NCI-H2196 (cell line): ENCODE measurements at regions not wholly inside any gene's neighbourhood (a gene's known extent, or its start where the extent isn't known, plus 50 kb on each side); places are given as distances from the start of the nearest gene placed in this dataset.
"Not testable (repeated sequence)": the region's sequence is repeated elsewhere in the genome, so short reads cannot be mapped to it uniquely, and the experiment has no call there.

Experiments used
- DNase-seq: peaks from one replicate; lab custom pipeline; 2025; ENCODE audit not compliant: unreplicated experiment; lab: John Stamatoyannopoulos, UW

DNA sequence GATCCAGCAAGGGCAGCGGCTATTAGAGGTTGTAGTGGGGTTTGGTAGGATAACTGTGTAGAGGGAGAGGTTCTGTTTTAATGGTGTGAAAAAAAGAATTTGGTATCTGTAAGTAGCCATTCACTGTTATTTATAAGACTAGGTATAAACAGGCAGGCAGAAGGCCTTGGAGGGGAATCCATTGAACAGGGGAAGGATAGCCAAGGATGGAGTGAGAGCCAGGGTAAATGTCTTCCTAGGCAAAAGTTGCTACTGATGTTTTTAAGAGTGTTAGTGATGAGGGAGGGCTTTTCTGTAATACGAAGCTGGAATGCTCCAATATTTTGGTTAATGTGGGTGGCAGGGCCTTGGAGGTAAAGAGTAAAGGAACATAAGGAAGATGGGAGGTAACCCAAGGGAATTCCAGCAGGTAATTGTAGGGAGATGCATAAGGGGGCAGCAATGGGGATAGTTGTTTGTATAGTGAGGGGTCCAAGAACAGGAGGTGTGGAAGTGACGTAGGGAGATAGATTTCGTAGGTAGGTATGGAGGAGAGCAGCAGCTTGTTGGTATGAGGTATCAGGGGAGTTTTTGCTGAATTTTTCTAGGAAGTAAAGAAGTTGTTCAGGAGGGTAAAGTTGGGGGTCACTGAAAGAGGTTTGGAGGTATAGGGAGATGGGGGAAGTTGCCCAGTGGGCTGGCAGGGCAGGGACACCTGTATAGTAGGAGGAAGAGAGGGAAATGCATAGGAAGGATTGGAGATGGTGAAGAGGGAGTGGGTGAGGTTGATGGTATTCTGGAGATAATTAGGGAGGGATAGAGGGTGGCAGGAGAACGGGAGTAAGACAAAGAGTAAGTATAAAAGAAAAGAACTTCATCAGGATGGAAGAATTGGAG lies 752.4 kb upstream of the ADGRB3 start:
- no peak for DNase-seq

DNA sequence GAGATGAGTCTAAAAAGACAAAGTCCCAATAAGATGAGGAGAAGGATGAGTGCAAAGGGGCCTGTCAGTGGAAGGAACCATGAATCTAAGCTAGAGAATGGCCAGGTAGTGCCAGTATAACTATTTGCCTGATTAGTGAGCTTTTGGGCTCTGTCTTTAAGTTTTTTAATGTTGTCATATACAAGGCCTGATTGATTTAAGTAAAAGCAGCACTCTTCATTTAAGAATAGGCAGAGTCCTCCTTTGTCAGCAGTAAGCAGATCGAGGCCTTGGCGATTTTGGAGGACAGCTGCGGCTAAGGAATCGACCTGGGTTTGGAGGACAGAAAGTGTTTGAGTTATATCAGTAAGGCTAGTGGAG lies 753.4 kb upstream of the ADGRB3 start:
- DNase-seq: no peak

DNA sequence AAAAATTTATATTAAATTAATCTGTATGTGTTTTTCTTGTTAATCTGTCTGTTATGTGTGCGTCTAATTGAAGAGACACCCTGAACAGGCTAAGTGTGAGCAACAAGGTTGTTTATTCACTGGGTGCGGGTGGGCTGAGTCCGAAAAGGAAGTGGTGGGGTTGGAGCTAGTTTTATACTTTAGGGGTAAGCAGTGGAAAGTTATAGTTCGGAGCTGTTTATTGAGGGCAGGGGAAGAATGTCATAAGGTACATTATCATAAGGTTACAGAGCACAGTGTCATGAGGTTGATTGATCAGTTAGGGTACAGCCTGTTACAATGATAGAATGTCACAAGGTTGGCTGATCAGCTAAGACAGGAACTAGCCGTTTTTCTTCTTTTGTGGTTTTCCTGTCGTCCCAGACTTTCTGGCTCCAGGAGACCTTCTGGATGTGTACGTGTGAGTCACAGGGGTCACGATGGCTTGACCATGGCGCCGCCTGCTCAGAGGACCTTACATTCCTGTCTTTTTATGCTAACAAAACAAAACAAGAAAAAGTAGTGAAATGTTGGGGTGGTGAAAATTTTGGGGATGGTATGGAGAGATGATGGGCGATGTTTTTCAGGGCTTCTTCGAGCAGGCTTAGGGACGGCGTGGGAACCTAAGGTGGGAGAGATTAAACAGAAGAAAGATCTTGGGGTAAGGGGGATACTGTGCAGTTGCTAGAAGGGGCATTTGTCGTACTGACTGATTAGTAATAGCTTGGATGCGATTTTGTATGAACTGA lies 754.0 kb upstream of the ADGRB3 start:
- no peak for DNase-seq

DNA sequence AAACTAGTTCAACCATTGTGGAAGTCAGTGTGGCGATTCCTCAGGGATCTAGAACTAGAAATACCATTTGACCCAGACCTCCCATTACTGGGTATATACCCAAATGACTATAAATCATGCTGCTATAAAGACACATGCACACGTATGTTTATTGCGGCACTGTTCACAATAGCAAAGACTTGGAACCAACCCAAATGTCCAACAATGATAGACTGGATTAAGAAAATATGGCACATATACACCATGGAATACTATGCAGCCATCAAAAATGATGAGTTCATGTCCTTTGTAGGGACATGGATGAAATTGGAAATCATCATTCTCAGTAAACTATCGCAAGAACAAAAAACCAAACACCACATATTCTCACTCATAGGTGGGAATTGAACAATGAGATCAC lies 754.7 kb upstream of the ADGRB3 start:
- not testable (repeated sequence) for DNase-seq

DNA sequence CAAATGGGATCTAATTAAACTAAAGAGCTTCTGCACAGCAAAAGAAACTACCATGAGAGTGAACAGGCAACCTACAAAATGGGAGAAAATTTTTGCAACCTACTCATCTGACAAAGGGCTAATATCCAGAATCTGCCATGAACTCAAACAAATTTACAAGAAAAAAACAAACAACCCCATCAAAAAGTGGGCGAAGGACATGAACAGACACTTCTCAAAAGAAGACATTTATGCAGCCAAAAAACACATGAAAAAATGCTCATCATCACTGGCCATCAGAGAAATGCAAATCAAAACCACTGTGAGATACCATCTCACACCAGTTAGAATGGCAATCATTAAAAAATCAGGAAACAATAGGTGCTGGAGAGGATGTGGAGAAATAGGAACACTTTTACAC lies 755.2 kb upstream of the ADGRB3 start:
- DNase-seq: not testable (repeated sequence)

DNA sequence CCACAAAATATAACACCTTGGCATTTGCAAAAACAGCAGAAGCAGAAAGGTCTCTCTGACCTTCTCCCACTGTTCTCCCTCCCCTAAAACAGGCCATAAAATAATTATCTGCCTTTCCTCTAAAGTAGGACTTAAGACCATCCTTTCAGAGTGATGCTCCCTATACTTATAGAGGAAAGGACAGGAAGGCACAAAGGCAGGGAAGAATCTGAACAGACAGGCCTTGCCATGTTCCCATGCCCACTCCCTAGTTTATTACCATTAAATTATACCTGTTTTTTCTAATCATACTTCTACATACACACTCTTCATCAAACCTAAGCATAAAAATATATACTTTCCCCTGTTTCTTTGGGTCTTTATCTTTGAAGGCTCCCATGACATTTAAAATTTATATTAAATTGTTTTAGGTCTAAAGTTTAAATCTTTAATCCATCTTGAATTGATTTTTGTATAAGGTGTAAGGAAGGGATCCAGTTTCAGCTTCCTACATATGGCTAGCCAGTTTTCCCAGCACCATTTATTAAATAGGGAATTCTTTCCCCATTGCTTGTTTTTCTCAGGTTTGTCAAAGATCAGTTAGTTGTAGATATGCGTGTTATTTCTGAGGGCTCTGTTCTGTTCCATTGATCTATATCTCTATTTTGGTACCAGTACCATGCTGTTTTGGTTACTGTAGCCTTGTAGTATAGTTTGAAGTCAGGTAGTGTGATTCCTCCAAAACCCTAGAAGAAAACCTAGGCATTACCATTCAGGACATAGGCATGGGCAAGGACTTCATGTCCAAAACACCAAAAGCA lies 755.8 kb upstream of the ADGRB3 start:
- not testable (repeated sequence) for DNase-seq

GRCh38 chr6:67878216-67878615 lies 756.9 kb upstream of the ADGRB3 start:
- not testable (repeated sequence) for DNase-seq

DNA sequence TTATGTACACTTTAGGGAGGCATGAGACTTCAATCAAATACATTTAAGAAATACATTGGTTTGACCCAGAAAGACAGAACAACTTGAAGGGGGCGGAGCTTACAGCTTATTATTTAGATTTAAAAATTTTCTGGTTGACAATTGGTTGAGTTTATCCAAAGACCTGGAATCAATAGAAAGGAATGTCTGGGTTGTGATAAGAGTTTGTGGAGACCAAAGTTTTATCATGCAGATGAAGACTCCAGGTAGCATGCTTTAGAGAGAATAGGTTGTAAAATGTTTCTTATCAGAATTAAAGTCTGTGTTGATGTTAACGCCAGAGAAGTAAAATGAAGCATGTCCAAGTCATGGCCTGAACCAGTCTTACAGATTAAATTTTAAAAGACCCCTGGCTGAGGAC lies 757.8 kb upstream of the ADGRB3 start:
- DNase-seq: no peak

GRCh38 chr6:67875877-67876383 lies 759.2 kb upstream of the ADGRB3 start:
- DNase-seq: no peak

GRCh38 chr6:67870321-67870720 lies 764.8 kb upstream of the ADGRB3 start:
- no peak for DNase-seq

DNA sequence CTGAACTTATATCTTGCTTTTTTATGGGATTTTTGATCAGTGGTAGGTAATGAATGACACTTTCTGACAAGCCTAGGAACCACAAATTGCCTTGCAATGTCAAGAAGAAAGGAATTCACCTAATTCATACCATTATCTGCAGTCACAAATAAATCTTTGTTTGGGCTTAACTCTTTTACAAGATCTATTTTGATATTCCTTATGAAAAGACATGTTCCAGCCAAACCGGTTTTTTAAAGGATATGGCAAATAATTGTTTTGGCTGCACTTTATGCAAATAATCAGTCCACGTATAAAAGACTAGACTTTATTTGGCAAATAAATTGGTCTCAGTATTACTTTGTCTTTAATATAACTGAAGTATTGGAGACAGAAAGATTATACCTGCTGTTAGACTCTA lies 771.7 kb upstream of the ADGRB3 start:
- no peak for DNase-seq

DNA sequence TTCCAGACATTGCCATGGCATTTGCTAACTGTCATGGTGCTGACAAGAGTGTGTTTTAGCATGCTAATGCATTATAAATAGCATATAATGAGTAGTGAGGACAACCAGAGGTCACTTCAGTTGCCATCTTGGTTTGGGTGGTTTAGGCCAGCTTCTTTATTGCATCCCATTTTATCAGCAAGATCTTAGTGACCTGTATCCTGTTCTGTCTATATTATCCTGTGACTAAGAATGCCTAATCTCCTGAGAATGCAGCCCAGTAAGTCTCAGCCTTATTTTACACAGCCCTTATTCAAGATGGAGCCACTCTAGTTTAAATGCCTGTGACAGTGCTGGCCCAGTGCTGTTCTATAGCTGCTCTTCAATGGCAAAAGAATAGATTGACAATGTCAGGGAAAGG lies 781.0 kb upstream of the ADGRB3 start:
- DNase-seq: no peak

DNA sequence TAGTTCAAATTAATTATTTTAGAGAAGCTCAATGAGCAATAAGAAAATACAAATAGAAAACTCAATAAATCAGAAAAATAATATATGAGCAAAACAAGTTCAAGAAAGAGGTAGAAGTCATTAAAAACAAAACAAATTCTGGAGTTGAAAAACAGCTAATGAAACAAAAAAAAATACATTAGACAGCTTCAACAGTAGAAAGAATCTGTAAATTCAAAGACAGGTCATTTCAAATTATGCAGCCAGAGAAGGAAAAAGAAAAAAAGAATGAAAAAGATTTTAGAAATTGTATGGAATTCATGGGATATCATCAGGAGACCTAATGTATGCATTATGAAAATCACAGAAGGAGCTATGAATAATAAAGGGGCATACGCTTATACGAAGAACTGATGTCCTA lies 795.3 kb upstream of the ADGRB3 start:
- no peak for DNase-seq

- DNase-seq: no peak
Observed at GRCh38 chr6:67825201-67825895, 809.7 kb upstream of the ADGRB3 start.

DNA sequence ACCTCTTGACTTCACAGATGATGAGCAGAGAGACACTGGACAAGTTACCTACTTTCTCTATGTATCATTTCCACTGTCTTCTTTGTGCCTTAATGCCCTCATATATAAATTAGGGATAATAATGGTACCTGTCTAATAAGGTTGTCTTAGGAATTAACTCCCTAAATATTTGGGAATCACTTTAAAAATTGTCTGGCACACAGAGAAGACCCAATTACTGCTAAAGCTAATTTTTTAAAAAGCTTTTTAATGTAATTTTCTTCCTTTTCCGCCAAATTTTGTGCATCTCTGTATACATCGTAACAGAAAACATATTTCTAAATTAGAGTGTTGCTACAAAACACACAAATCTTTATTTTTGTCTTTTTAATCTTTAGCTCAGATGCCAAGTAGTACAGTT lies 816.8 kb upstream of the ADGRB3 start:
- DNase-seq: no peak

DNA sequence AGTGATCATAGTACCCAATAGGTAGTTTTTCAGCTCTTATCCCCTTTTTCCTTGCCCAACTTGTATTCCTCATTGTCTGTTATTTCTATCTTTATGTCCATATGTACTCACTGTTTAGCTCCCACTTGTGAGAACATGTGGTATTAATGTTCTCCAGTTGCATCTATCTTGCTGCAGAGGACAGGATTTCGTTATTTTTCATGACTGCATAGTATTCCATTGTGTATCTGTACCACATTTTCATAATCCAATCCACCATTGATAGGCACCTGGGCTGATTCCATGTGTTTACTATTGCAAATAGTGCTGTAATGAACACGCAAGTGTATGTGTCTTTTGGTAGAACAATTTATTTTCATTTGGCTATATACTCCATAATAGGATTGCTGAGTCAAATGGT lies 819.5 kb upstream of the ADGRB3 start:
- DNase-seq: no peak

- no peak for DNase-seq
Observed at GRCh38 chr6:67814262-67814661, 820.8 kb upstream of the ADGRB3 start.

DNA sequence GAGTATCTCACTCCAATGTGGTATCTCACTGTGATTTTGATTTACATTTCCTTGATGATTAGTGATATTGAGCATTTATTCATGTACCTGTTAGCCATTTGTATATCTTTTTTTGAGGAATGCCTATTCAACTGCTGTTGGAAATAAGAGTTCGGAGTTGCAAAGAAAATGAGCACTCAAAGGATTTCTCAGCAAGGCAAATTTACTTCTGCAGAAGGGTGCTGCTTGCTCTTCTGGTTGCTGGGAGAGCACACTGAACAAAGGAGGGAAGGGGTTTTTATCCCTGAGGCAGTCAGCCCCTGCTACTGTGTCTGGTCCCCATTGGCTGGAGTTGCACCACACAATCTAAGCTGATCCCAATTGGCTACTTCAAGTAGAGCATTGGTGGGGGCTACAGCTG lies 822.4 kb upstream of the ADGRB3 start:
- no peak for DNase-seq

GRCh38 chr6:67812125-67812524 lies 823.0 kb upstream of the ADGRB3 start:
- DNase-seq: no peak

DNA sequence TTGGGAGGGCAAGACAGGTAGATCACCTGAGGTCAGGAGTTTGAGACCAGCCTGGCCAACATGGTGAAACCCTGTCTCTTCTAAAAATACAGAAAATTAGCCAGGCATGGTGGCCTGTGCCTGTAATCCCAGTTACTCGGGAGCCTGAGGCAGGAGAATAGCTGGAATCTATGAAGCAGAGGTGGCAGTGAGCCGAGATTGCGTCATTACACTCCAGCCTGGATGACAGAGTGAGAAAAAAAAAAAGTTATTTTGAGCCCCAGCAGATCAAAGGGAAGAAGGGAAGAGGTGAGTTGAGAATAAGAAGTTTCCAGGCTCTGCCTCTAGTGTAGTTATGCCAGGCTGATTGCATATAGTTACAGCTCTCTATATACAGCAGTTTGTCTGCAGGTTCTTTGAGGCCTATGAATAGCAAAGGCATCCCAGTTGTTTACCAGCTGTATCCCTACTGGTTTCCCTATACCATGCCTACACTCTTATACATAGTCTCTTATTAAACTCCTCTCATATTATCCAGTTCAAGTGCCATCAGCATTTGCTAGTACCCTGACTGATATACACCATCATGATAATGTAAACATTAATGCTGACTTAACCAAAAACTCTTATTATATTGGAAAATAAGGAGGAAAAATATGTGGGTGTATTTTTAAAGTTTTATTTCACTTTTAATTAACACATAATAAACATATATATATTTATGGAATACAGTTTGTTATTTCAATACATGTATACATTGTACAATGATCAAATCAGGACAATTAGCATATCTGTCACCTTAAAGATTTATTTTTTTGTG lies 823.6 kb upstream of the ADGRB3 start:
- no peak for DNase-seq
